ENCODE measurements at regions not wholly inside any gene's neighbourhood (a gene's known extent, or its start where the extent isn't known, plus 50 kb on each side); places are given as distances from the start of the nearest gene placed in this dataset.

DNA sequence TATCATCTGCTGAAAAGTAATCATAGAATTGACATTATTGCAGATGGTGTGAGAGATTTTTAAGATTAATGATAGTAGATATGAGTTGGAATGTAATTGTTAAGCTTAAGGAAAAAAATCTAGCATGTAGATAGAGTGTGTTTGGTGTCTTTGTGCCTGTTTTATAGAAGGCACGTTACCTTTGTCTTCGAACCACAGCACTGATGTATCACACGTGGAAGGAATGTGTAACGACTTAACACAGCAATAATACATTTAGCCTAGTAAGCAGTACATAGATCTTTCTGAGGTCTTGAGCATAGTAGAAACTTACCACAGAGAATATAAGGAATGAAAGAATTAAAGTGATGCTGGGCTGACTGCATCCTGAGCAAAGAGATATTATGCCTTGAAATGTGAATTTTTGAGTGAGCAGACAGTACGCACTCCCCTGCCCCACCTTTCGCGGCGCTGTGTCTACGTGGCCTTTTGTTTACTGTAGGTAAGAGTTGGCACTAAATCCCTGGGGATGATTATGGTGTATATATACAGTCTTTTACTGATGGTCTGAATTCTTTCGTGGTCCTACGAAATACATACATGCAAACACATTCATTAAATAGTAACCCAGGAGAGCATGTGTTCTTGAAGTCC lies 217.6 kb upstream of the TOPAZ1 start:
- TF ChIP-seq, protein P1, sequence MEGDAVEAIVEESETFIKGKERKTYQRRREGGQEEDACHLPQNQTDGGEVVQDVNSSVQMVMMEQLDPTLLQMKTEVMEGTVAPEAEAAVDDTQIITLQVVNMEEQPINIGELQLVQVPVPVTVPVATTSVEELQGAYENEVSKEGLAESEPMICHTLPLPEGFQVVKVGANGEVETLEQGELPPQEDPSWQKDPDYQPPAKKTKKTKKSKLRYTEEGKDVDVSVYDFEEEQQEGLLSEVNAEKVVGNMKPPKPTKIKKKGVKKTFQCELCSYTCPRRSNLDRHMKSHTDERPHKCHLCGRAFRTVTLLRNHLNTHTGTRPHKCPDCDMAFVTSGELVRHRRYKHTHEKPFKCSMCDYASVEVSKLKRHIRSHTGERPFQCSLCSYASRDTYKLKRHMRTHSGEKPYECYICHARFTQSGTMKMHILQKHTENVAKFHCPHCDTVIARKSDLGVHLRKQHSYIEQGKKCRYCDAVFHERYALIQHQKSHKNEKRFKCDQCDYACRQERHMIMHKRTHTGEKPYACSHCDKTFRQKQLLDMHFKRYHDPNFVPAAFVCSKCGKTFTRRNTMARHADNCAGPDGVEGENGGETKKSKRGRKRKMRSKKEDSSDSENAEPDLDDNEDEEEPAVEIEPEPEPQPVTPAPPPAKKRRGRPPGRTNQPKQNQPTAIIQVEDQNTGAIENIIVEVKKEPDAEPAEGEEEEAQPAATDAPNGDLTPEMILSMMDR (conservative IDR thresholded peaks at IDR 0.05; ENCODE audit: low read depth in 2 of 2): no peak
- TF ChIP-seq CREB1 (CRISPR knock-in tag; IDR thresholded peaks at IDR 0.05; ENCODE audit: low read depth): no peak
- TF ChIP-seq, protein P2, sequence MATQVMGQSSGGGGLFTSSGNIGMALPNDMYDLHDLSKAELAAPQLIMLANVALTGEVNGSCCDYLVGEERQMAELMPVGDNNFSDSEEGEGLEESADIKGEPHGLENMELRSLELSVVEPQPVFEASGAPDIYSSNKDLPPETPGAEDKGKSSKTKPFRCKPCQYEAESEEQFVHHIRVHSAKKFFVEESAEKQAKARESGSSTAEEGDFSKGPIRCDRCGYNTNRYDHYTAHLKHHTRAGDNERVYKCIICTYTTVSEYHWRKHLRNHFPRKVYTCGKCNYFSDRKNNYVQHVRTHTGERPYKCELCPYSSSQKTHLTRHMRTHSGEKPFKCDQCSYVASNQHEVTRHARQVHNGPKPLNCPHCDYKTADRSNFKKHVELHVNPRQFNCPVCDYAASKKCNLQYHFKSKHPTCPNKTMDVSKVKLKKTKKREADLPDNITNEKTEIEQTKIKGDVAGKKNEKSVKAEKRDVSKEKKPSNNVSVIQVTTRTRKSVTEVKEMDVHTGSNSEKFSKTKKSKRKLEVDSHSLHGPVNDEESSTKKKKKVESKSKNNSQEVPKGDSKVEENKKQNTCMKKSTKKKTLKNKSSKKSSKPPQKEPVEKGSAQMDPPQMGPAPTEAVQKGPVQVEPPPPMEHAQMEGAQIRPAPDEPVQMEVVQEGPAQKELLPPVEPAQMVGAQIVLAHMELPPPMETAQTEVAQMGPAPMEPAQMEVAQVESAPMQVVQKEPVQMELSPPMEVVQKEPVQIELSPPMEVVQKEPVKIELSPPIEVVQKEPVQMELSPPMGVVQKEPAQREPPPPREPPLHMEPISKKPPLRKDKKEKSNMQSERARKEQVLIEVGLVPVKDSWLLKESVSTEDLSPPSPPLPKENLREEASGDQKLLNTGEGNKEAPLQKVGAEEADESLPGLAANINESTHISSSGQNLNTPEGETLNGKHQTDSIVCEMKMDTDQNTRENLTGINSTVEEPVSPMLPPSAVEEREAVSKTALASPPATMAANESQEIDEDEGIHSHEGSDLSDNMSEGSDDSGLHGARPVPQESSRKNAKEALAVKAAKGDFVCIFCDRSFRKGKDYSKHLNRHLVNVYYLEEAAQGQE (IDR thresholded peaks at IDR 0.05; ENCODE audit: unreplicated experiment): no peak
- TF ChIP-seq EZH2 (IDR thresholded peaks at IDR 0.05; ENCODE audit: low read depth, unreplicated experiment): no peak
- no peak for TF ChIP-seq EZH2phosphoT487 (IDR thresholded peaks at IDR 0.05; ENCODE audit: unreplicated experiment)
- no peak for TF ChIP-seq ZNF331 (CRISPR knock-in tag; IDR thresholded peaks at IDR 0.05; ENCODE audit: low read depth)
- TF ChIP-seq POLR2AphosphoS5 (IDR thresholded peaks at IDR 0.05; ENCODE audit: low read depth): no peak
- TF ChIP-seq STAT1 (IDR thresholded peaks at IDR 0.05; ENCODE audit: unreplicated experiment): no peak
- no peak for TF ChIP-seq JUNB (IDR thresholded peaks at IDR 0.05; ENCODE audit: unreplicated experiment)
- TF ChIP-seq ZNF462 (CRISPR knock-in tag; IDR thresholded peaks at IDR 0.05): no peak
- TF ChIP-seq NANOG (IDR thresholded peaks at IDR 0.05; ENCODE audit: borderline replicate concordance): no peak
- TF ChIP-seq, protein P3, sequence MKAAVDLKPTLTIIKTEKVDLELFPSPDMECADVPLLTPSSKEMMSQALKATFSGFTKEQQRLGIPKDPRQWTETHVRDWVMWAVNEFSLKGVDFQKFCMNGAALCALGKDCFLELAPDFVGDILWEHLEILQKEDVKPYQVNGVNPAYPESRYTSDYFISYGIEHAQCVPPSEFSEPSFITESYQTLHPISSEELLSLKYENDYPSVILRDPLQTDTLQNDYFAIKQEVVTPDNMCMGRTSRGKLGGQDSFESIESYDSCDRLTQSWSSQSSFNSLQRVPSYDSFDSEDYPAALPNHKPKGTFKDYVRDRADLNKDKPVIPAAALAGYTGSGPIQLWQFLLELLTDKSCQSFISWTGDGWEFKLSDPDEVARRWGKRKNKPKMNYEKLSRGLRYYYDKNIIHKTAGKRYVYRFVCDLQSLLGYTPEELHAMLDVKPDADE (IDR thresholded peaks at IDR 0.05): no peak
- no peak for TF ChIP-seq ZNF114 (CRISPR knock-in tag; IDR thresholded peaks at IDR 0.05)
